GM21576 (cell line): ENCODE measurements at regions not wholly inside any gene's neighbourhood (a gene's known extent, or its start where the extent isn't known, plus 50 kb on each side); places are given as distances from the start of the nearest gene placed in this dataset.

ENCODE experiments used
- ATAC-seq: cut with Tn5 transposase; IDR thresholded peaks from one replicate; pipeline ENCODE4 v1.9.1; 2021; ENCODE audit warnings: mild to moderate bottlenecking, moderate library complexity; ENCODE audit not compliant: unreplicated experiment

GRCh38 chr10:10967029-10967428, 50.6 kb upstream of the CELF2 start:
- no peak for ATAC-seq

- ATAC-seq = no peak
These were observed 50.0 kb upstream of the CELF2 start for GRCh38 chr10:10967581-10968256.
